NCI-H524 (cell line): ENCODE measurements at regions not wholly inside any gene's neighbourhood (a gene's known extent, or its start where the extent isn't known, plus 50 kb on each side); places are given as distances from the start of the nearest gene placed in this dataset.
"Not testable (repeated sequence)": the region's sequence is repeated elsewhere in the genome, so short reads cannot be mapped to it uniquely, and the experiment has no call there.

ENCODE experiments used
- DNase-seq, 2 experiments: peaks; one replicate each; lab custom pipeline; 2025; lab: John Stamatoyannopoulos, UW

GRCh38 chr10:64320448-64320847 lies 799.2 kb downstream of the REEP3 start:
- no peak for DNase-seq

GRCh38 chr10:64329510-64329909 lies 808.3 kb downstream of the REEP3 start:
- DNase-seq: no peak

- DNase-seq: no peak
Observed at GRCh38 chr10:64332551-64332950, 811.4 kb downstream of the REEP3 start.

GRCh38 chr10:64334084-64334483 lies 812.9 kb downstream of the REEP3 start:
- DNase-seq: no peak

GRCh38 chr10:64344211-64344610 lies 823.0 kb downstream of the REEP3 start:
- DNase-seq: no peak

GRCh38 chr10:64345856-64346255 lies 824.7 kb downstream of the REEP3 start:
- no peak for DNase-seq

- no peak for DNase-seq
Observed at GRCh38 chr10:64346389-64346788, 825.2 kb downstream of the REEP3 start.

GRCh38 chr10:64350665-64351064 lies 829.5 kb downstream of the REEP3 start:
- DNase-seq: no peak

GRCh38 chr10:64358907-64359306 lies 837.7 kb downstream of the REEP3 start:
- DNase-seq: no peak

GRCh38 chr10:64360240-64360639 lies 839.0 kb downstream of the REEP3 start:
- not testable (repeated sequence) for DNase-seq

GRCh38 chr10:64363687-64364086 lies 842.5 kb downstream of the REEP3 start:
- DNase-seq: no peak

GRCh38 chr10:64365663-64366062 lies 844.5 kb downstream of the REEP3 start:
- DNase-seq: peak; percentile 35 to 75

GRCh38 chr10:64368298-64368697 lies 847.1 kb downstream of the REEP3 start:
- no peak for DNase-seq

- no peak for DNase-seq
Observed at GRCh38 chr10:64369885-64370773, 848.9 kb downstream of the REEP3 start.

GRCh38 chr10:64374346-64374745 lies 853.1 kb downstream of the REEP3 start:
- no peak for DNase-seq

- no peak for DNase-seq
Observed at GRCh38 chr10:64376167-64376566, 855.0 kb downstream of the REEP3 start.

- DNase-seq: peak in 1 of 2 experiments; percentile 0
Observed at GRCh38 chr10:64379898-64380297, 858.7 kb downstream of the REEP3 start.

GRCh38 chr10:64385355-64385754 lies 864.2 kb downstream of the REEP3 start:
- no peak for DNase-seq

GRCh38 chr10:64394744-64395143 lies 873.5 kb downstream of the REEP3 start:
- DNase-seq: no peak

- DNase-seq: no peak
Observed at GRCh38 chr10:64396105-64396708, 875.0 kb downstream of the REEP3 start.

- no peak for DNase-seq
Observed at GRCh38 chr10:64397125-64397524, 875.9 kb downstream of the REEP3 start.

- DNase-seq: no peak
Observed at GRCh38 chr10:64408391-64409183, 887.4 kb downstream of the REEP3 start.

- DNase-seq: no peak
Observed at GRCh38 chr10:64409349-64409748, 888.1 kb downstream of the REEP3 start.
